ENCODE measurements at regions not wholly inside any gene's neighbourhood (a gene's known extent, or its start where the extent isn't known, plus 50 kb on each side); places are given as distances from the start of the nearest gene placed in this dataset.

GRCh38 chr12:25366122-25366521, 115.4 kb upstream of the KRAS start:
- CTCF ChIA-PET (ENCODE audit: partially characterized antibody) = interaction anchor here (0.7 to 3.0 kb wide), 3 partner anchors 18 to 125 kb away, joined by 3 to 9 read pairs (median 6); no protein-coding TSS in a partner anchor
- Histone ChIP-seq H2BK15ac (ENCODE audit: low read length) (no peak overlapping the region), H4K20me1 (replicated peaks in 1 of 2; ENCODE audit: control insufficient read depth in 1 of 2, insufficient read depth in 2 of 2, low read length in 2 of 2) (no peaks in the 10 kb centered on the region), H3K4ac (replicated peaks; ENCODE audit: insufficient read length, low read depth, low read length) (no peak overlapping the region), H3K4me1 (replicated peaks in 1 of 4; ENCODE audit: control insufficient read depth in 3 of 4, insufficient read depth in 4 of 4, low read length in 3 of 4) (peaks cover 0 to 7% (median 2%) of the 10 kb centered on the region in 4 experiments; a peak in 2 of 7 replicates), H3K4me2 (ENCODE audit: insufficient read depth in 1 of 2, low read depth in 2 of 2, low read length in 2 of 2) (no peak overlapping the region), H3K79me2 (ENCODE audit: control insufficient read depth in 1 of 2, insufficient read depth in 2 of 2, low read length in 2 of 2) (no peaks in the 10 kb centered on the region), H3K27ac (ENCODE audit: low read depth, low read length) (no peak overlapping the region), H2BK120ac (replicated peaks; ENCODE audit: low read depth, low read length) (no peak overlapping the region), H2BK12ac (ENCODE audit: low read depth, low read length) (no peak overlapping the region), H3K36me3 (ENCODE audit: control insufficient read depth in 2 of 4, insufficient read depth in 4 of 4, low read length in 3 of 4) (no peaks in the 10 kb centered on the region), H4K8ac (ENCODE audit: extremely low read depth, insufficient read depth, low read length) (no peak overlapping the region), H3K23ac (ENCODE audit: insufficient read length) (no peak overlapping the region), H3K23me2 (ENCODE audit: low read depth, low read length) (no peaks in the 10 kb centered on the region), H2AK5ac (ENCODE audit: low read depth, low read length) (no peak overlapping the region), H3K56ac (replicated peaks; ENCODE audit: insufficient read length, low read depth, low read length) (no peak overlapping the region), H3K27me3 (replicated peaks in 1 of 4; ENCODE audit: control insufficient read depth in 3 of 4, extremely low read depth in 1 of 4, insufficient read depth in 3 of 4, low read length in 3 of 4) (no peaks in the 10 kb centered on the region), H3K14ac (ENCODE audit: insufficient read length) (no peak overlapping the region), H3K18ac (ENCODE audit: extremely low read depth, low read length) (no peak overlapping the region), H3K9me3 (ENCODE audit: insufficient read depth in 2 of 2, low read depth in 1 of 2, low read length in 1 of 2) (peaks cover 0 to 4% of the 10 kb centered on the region in 2 experiments; a peak in 2 of 4 replicates), H2AFZ (ENCODE audit: low read length) (no peak overlapping the region), H2BK20ac (ENCODE audit: low read length) (no peak overlapping the region), H2BK5ac (ENCODE audit: low read depth, low read length) (no peak overlapping the region), H4K91ac (replicated peaks; ENCODE audit: insufficient read length, low read length) (no peak overlapping the region), H3K79me1 (ENCODE audit: low read depth, low read length) (no peaks in the 10 kb centered on the region), H4K5ac (ENCODE audit: insufficient read length, low read depth, low read length) (no peak overlapping the region), H3K9ac (replicated peaks in 1 of 4; ENCODE audit: extremely low read depth in 1 of 4, low read depth in 3 of 4, low read length in 3 of 4) (no peak overlapping the region), H3K4me3 (ENCODE audit: extremely low read depth in 1 of 4, insufficient read depth in 2 of 4, low read depth in 3 of 4, low read length in 4 of 4) (no peak overlapping the region)
- 94% methylated on average over 3 of the region's 3 CpGs; no CpG with 5 or more reads in 1 of the 2 experiments for WGBS, 2 experiments (ENCODE audit: extremely low coverage in 1 of 2, insufficient coverage in 1 of 2, insufficient read length in 1 of 2, insufficient replicate concordance in 2 of 2, low coverage in 1 of 2, low lambda C conversion rate in 2 of 2, missing lambda C conversion rate in 1 of 2)
- POLR2A ChIA-PET (ENCODE audit: partially characterized antibody) = interaction anchor here (0.6 to 1.2 kb wide), 2 partner anchors 17 to 690 kb away, joined by 3 to 4 read pairs; no protein-coding TSS in a partner anchor
- no peak for FAIRE-seq
- no peak for DNase-seq (ENCODE audit: low read depth in 1 of 2, low spot score in 2 of 2)
- TF ChIP-seq CTBP2 (IDR thresholded peaks at IDR 0.05; ENCODE audit: borderline replicate concordance, insufficient read depth, insufficient read length, low read length) = no peak
- no peak for TF ChIP-seq KDM5A (IDR thresholded peaks at IDR 0.05; ENCODE audit: low read length)
- TF ChIP-seq RFX5 (IDR thresholded peaks at IDR 0.05; ENCODE audit: borderline replicate concordance, low read depth, low read length) = no peak
- TF ChIP-seq SUZ12 (IDR thresholded peaks at IDR 0.05; ENCODE audit: low read length) = no peak
- TF ChIP-seq SIN3A (conservative IDR thresholded peaks at IDR 0.05 in 1 of 2, IDR thresholded peaks at IDR 0.05 in 1 of 2; ENCODE audit: low read depth in 1 of 2, low read length in 2 of 2) = no peak
- TF ChIP-seq E2F6 (IDR thresholded peaks at IDR 0.05) = no peak
- TF ChIP-seq FOSL1 (IDR thresholded peaks at IDR 0.05; ENCODE audit: insufficient read depth, low read depth, low read length) = no peak
- TF ChIP-seq SP2 (IDR thresholded peaks at IDR 0.05; ENCODE audit: low read length) = no peak
- TF ChIP-seq POU5F1 (IDR thresholded peaks at IDR 0.05; ENCODE audit: low read depth, low read length) = no peak
- no peak for TF ChIP-seq PHF8 (conservative IDR thresholded peaks at IDR 0.05; ENCODE audit: low read depth, low read length)
- no peak for TF ChIP-seq EGR1 (IDR thresholded peaks at IDR 0.05; ENCODE audit: borderline replicate concordance, low read depth, low read length)
- TF ChIP-seq YY1 (IDR thresholded peaks at IDR 0.05; ENCODE audit: low read depth, low read length) = no peak
- TF ChIP-seq POLR2AphosphoS5 (IDR thresholded peaks at IDR 0.05; ENCODE audit: low read depth, low read length) = no peak
- no peak for TF ChIP-seq ASH2L (IDR thresholded peaks at IDR 0.05; ENCODE audit: low read length)

Data from H1 (cell line).